HG03575 (cell line): ENCODE measurements at regions not wholly inside any gene's neighbourhood (a gene's known extent, or its start where the extent isn't known, plus 50 kb on each side); places are given as distances from the start of the nearest gene placed in this dataset.
"Not testable (repeated sequence)": the region's sequence is repeated elsewhere in the genome, so short reads cannot be mapped to it uniquely, and the experiment has no call there.

ENCODE experiments used
- ATAC-seq: cut with Tn5 transposase; IDR thresholded peaks from one replicate; pipeline ENCODE4 v1.9.1; 2021; ENCODE audit not compliant: unreplicated experiment, insufficient number of reproducible peaks, low FRiP score; ENCODE audit errors: extremely low read depth

GRCh38 chr13:62104136-62104535 is 688.5 kb upstream of the PCDH20 start:
- not testable (repeated sequence) for ATAC-seq

GRCh38 chr13:62096652-62097051 is 681.0 kb upstream of the PCDH20 start:
- ATAC-seq, result no peak

GRCh38 chr13:62094932-62095331 is 679.3 kb upstream of the PCDH20 start:
- ATAC-seq, result no peak

GRCh38 chr13:62093984-62094780 is 678.5 kb upstream of the PCDH20 start:
- no peak for ATAC-seq

- no peak for ATAC-seq
Measured at GRCh38 chr13:62092949-62093348, 677.3 kb upstream of the PCDH20 start.

GRCh38 chr13:62092536-62092935 is 676.9 kb upstream of the PCDH20 start:
- ATAC-seq, result no peak

- ATAC-seq, result no peak
Measured at GRCh38 chr13:62088165-62088564, 672.5 kb upstream of the PCDH20 start.

- no peak for ATAC-seq
Measured at GRCh38 chr13:62087124-62087523, 671.5 kb upstream of the PCDH20 start.

GRCh38 chr13:62085337-62086229 is 669.9 kb upstream of the PCDH20 start:
- ATAC-seq, result no peak

GRCh38 chr13:62084728-62085127 is 669.1 kb upstream of the PCDH20 start:
- ATAC-seq, result no peak

GRCh38 chr13:62067821-62068220 is 652.2 kb upstream of the PCDH20 start:
- ATAC-seq, result no peak

- ATAC-seq, result no peak
Measured at GRCh38 chr13:62065016-62065415, 649.4 kb upstream of the PCDH20 start.

- no peak for ATAC-seq
Measured at GRCh38 chr13:62061751-62062150, 646.1 kb upstream of the PCDH20 start.

- ATAC-seq, result no peak
Measured at GRCh38 chr13:62060570-62060969, 644.9 kb upstream of the PCDH20 start.

GRCh38 chr13:62057286-62057685 is 641.6 kb upstream of the PCDH20 start:
- ATAC-seq, result no peak

GRCh38 chr13:62049992-62050391 is 634.3 kb upstream of the PCDH20 start:
- ATAC-seq, result no peak

- no peak for ATAC-seq
Measured at GRCh38 chr13:62046512-62046911, 630.9 kb upstream of the PCDH20 start.

GRCh38 chr13:62043600-62043999 is 628.0 kb upstream of the PCDH20 start:
- no peak for ATAC-seq

GRCh38 chr13:62040806-62041205 is 625.2 kb upstream of the PCDH20 start:
- ATAC-seq, result no peak

- no peak for ATAC-seq
Measured at GRCh38 chr13:62040078-62040477, 624.4 kb upstream of the PCDH20 start.
